ENCODE measurements at regions not wholly inside any gene's neighbourhood (a gene's known extent, or its start where the extent isn't known, plus 50 kb on each side); places are given as distances from the start of the nearest gene placed in this dataset.
"Not testable (repeated sequence)": the region's sequence is repeated elsewhere in the genome, so short reads cannot be mapped to it uniquely, and the experiment has no call there.

GRCh38 chr1:227415115-227415790 is 97.0 kb upstream of the CDC42BPA start:
- no peak overlapping the region for H3K4me3 ChIP-seq
- WGBS, 2 donors: 75 to 89% methylated on average over 8 of the region's 8 CpGs
- no peaks in the 10 kb centered on the region for H3K27me3 ChIP-seq
- DNase-seq: no peak
- intact Hi-C loops (cut with DNase I): no loop called here
- no peak overlapping the region for H3K27ac ChIP-seq
- TF ChIP-seq EP300 (IDR thresholded peaks at IDR 0.05) (no peak), CTCF (IDR thresholded peaks at IDR 0.05) (no peak), POLR2AphosphoS5 (IDR thresholded peaks at IDR 0.05) (no peak), POLR2A (IDR thresholded peaks at IDR 0.05) (no peak)
- no peaks in the 10 kb centered on the region for H3K36me3 ChIP-seq
- no peaks in the 10 kb centered on the region for H3K9me3 ChIP-seq
- no peaks in the 10 kb centered on the region for H3K4me1 ChIP-seq

- H3K27me3 ChIP-seq: no peaks in the 10 kb centered on the region
- H3K9me3 ChIP-seq: no peaks in the 10 kb centered on the region
- no peaks in the 10 kb centered on the region for H3K4me1 ChIP-seq
- no peak overlapping the region for H3K27ac ChIP-seq
- intact Hi-C loops (cut with DNase I): no loop called here
- no peak overlapping the region for H3K4me3 ChIP-seq
- no peaks in the 10 kb centered on the region for H3K36me3 ChIP-seq
- no peak for DNase-seq
- TF ChIP-seq EP300 (IDR thresholded peaks at IDR 0.05) (no peak), POLR2A (IDR thresholded peaks at IDR 0.05) (no peak), POLR2AphosphoS5 (IDR thresholded peaks at IDR 0.05) (no peak), CTCF (IDR thresholded peaks at IDR 0.05) (no peak)
- WGBS, 2 donors: 79 to 81% methylated on average over 7 of the region's 7 CpGs
These were observed 92.8 kb upstream of the CDC42BPA start for GRCh38 chr1:227411066-227411465.

- H3K27me3 ChIP-seq; H3K9me3 ChIP-seq; H3K4me1 ChIP-seq; H3K27ac ChIP-seq; H3K4me3 ChIP-seq; DNase-seq; intact Hi-C loops (cut with DNase I); H3K36me3 ChIP-seq: not testable (repeated sequence)
These were observed 88.0 kb upstream of the CDC42BPA start for GRCh38 chr1:227406332-227406731.

GRCh38 chr1:227403535-227403934 is 85.2 kb upstream of the CDC42BPA start:
- Histone ChIP-seq H3K36me3 (no peaks in the 10 kb centered on the region), H3K4me1 (no peaks in the 10 kb centered on the region), H3K27ac (no peak overlapping the region), H3K27me3 (no peaks in the 10 kb centered on the region), H3K9me3 (no peaks in the 10 kb centered on the region), H3K4me3 (no peak overlapping the region)
- TF ChIP-seq CTCF (IDR thresholded peaks at IDR 0.05) (no peak), EP300 (IDR thresholded peaks at IDR 0.05) (no peak), POLR2AphosphoS5 (IDR thresholded peaks at IDR 0.05) (no peak), POLR2A (IDR thresholded peaks at IDR 0.05) (no peak)
- no peak for DNase-seq
- WGBS, 2 donors: 69 to 73% methylated on average over 5 of the region's 5 CpGs
- intact Hi-C loops (cut with DNase I): no loop called here

- H3K4me3 ChIP-seq: no peak overlapping the region
- H3K9me3 ChIP-seq: no peaks in the 10 kb centered on the region
- WGBS, 2 donors: 64 to 92% methylated on average over 10 of the region's 10 CpGs
- intact Hi-C loops (cut with DNase I): no loop called here
- no peaks in the 10 kb centered on the region for H3K27me3 ChIP-seq
- TF ChIP-seq CTCF (IDR thresholded peaks at IDR 0.05): no peak
- no peak for TF ChIP-seq POLR2A (IDR thresholded peaks at IDR 0.05)
- no peak for TF ChIP-seq POLR2AphosphoS5 (IDR thresholded peaks at IDR 0.05)
- no peak for TF ChIP-seq EP300 (IDR thresholded peaks at IDR 0.05)
- H3K27ac ChIP-seq: no peak overlapping the region
- DNase-seq: no peak
- H3K4me1 ChIP-seq: no peaks in the 10 kb centered on the region
- H3K36me3 ChIP-seq: no peaks in the 10 kb centered on the region
These were observed 83.5 kb upstream of the CDC42BPA start for GRCh38 chr1:227401562-227402342.

Measured in sigmoid colon (tissue), 6 donors.